Activated T-helper 2 cell treated with anti-CD3 and anti-CD28 coated beads, Interferon-gamma antibody, Interleukin-2, Interleukin-4, amounts not matched to agents 10 μg/mL and 5 μg/mL and 100 μg/mL, durations not matched to agents 14 hours and 24 hours and 36 hours (primary cell): ENCODE measurements at regions not wholly inside any gene's neighbourhood (a gene's known extent, or its start where the extent isn't known, plus 50 kb on each side); places are given as distances from the start of the nearest gene placed in this dataset.

Experiments
- DNase-seq: peaks from one replicate; pipeline ENCODE4 v3.0.0; 2021; ENCODE audit warnings: low spot score
- H3K27ac Mint-ChIP-seq: one replicate; pipeline ENCODE4 v1.8.0; 2021; ENCODE audit warnings: mixed read lengths
- H3K27me3 Mint-ChIP-seq: one replicate; pipeline ENCODE4 v1.8.0; 2021; ENCODE audit warnings: low read depth, mixed read lengths
- H3K36me3 Mint-ChIP-seq: one replicate; pipeline ENCODE4 v1.8.0; 2021; ENCODE audit warnings: low read depth, mixed read lengths
- H3K4me1 Mint-ChIP-seq: one replicate; pipeline ENCODE4 v1.8.0; 2021; ENCODE audit warnings: low read depth, mixed read lengths
- H3K4me3 Mint-ChIP-seq: one replicate; pipeline ENCODE4 v1.8.0; 2021; ENCODE audit warnings: low read depth, mild to moderate bottlenecking, moderate library complexity, mixed read lengths
- H3K9me3 Mint-ChIP-seq: one replicate; pipeline ENCODE4 v1.8.0; 2021; ENCODE audit warnings: mixed read lengths
- intact Hi-C: fragments of 100-400 bp; cut with micrococcal nuclease; formaldehyde crosslinking; loops from one replicate; pipeline ENCODE4 v1.15.1; 2023

DNA sequence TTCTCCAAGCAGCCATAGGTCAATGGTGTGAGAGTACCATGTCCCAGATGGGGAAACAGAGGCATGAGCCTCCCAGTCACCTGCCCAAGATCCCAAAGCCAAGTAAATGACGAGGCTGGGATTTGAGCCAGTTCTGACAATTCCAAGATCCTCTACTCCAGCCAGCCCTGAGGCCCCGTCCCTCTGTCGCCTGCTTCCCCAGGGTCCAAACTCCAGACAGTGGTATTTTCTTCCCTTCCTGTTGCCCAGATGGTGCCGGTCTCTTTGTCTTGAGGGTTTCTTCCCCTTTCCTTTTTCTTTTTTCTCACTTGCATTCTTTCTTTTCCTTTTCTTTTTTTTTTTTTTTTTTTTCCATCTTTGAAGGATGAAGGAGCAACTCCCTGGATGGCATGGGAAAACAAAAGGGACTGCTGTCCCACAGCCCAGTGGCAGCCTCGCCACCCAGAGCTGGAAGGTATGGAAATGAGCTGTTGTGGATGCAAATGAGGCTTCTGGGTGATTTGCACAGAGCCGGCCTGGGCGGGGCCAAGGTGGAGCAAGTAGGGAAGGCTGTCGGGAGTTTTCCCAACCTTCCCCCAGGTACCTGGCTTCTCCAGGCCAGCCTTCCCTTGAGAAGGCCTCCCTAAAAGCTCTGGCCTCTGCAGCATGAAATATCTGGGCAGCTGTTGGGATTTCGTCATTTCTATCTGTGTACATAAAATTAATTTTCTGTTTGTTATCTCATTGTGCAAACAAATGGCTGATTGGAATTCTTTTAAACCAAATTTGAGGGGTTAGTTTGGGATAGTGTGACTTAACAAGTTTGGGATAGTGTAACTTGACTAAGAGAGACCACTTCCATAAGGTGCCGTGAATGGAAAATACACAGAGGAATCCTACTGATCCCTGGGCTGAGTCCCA is 146.8 kb downstream of the MN1 start:
- no peak overlapping the region for H3K27ac Mint-ChIP-seq
- H3K4me3 Mint-ChIP-seq: no peak overlapping the region
- DNase-seq: no peak
- H3K36me3 Mint-ChIP-seq: no peaks in the 10 kb centered on the region
- no peaks in the 10 kb centered on the region for H3K9me3 Mint-ChIP-seq
- H3K4me1 Mint-ChIP-seq: no peaks in the 10 kb centered on the region
- no peaks in the 10 kb centered on the region for H3K27me3 Mint-ChIP-seq
- intact Hi-C loops: no loop called here

DNA sequence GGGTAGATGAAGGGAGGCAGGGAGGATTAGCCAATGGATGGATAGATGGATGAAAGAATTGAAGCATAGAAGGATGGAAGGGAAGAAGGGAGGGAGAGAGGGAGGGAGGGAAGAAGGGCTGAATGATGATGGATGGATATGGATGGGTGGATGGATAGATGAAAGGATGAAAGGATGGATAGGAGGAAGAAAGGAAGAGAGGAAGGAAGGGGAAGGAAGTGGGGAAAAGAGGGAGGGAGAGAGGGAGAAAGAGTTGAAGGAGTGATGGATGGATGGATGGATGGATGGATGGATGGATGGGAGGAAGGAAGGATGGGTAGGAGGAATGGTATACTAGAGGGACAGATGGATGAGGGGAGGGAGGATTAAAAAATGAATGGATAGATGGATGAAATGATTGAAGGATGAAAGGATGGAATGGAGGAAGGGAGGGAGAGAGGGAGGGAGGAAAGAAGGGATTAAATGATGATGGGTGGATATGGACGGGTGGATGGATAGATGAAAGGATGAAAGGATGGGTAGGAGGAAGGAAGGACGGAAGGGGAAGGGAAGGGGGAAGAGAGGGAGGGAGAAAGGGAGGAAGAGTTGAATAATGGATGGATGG is 145.9 kb downstream of the MN1 start:
- H3K4me3 Mint-ChIP-seq: no peak overlapping the region
- no peaks in the 10 kb centered on the region for H3K27me3 Mint-ChIP-seq
- no peak overlapping the region for H3K27ac Mint-ChIP-seq
- no peaks in the 10 kb centered on the region for H3K36me3 Mint-ChIP-seq
- H3K4me1 Mint-ChIP-seq: no peaks in the 10 kb centered on the region
- DNase-seq: no peak
- intact Hi-C loops: no loop called here
- no peaks in the 10 kb centered on the region for H3K9me3 Mint-ChIP-seq

DNA sequence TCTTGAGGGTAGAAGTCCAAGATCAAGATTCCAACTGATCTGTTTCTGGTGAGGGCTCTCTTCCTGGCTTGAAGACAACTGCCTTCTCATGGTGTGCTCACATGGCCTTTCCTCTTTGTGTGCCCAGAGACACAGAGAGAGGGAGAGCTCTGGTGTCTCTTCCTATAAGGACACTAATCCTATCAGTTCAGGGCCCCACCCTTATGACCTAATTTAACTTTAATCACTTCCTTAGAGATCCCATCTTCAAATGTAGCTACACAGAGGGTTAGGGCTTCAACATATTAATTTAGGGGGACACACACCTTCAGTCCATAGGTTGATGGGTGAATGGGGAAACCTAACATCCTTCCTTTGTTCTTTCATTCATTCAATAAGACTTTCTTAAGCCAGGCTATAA is 144.6 kb downstream of the MN1 start:
- no peak overlapping the region for H3K27ac Mint-ChIP-seq
- H3K27me3 Mint-ChIP-seq: no peaks in the 10 kb centered on the region
- intact Hi-C loops: no loop called here
- no peaks in the 10 kb centered on the region for H3K36me3 Mint-ChIP-seq
- no peak for DNase-seq
- H3K4me1 Mint-ChIP-seq: no peaks in the 10 kb centered on the region
- no peak overlapping the region for H3K4me3 Mint-ChIP-seq
- no peaks in the 10 kb centered on the region for H3K9me3 Mint-ChIP-seq

DNA sequence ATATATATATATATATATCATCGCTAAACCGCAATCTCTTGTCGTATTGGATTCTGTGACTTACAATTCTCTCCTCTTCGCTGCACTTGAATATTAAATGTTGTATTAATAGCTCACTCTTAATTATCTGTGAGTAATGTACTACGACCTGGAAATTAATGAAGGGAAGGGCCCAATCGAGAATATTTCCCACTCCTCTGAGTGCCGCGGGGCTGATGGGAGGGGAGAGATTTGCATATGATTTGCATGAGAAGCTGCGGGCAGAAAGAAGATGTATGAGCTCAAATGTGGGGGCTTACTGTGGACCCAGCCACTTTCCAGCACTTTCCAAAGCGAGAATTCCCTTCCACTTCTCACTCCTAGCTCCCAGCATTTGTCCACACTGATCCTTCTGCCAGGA is 141.2 kb downstream of the MN1 start:
- Mint-ChIP-seq H3K4me1 (no peaks in the 10 kb centered on the region), H3K27me3 (no peaks in the 10 kb centered on the region), H3K36me3 (no peaks in the 10 kb centered on the region), H3K4me3 (no peak overlapping the region), H3K27ac (no peak overlapping the region), H3K9me3 (no peaks in the 10 kb centered on the region)
- intact Hi-C loops: no loop called here
- no peak for DNase-seq

DNA sequence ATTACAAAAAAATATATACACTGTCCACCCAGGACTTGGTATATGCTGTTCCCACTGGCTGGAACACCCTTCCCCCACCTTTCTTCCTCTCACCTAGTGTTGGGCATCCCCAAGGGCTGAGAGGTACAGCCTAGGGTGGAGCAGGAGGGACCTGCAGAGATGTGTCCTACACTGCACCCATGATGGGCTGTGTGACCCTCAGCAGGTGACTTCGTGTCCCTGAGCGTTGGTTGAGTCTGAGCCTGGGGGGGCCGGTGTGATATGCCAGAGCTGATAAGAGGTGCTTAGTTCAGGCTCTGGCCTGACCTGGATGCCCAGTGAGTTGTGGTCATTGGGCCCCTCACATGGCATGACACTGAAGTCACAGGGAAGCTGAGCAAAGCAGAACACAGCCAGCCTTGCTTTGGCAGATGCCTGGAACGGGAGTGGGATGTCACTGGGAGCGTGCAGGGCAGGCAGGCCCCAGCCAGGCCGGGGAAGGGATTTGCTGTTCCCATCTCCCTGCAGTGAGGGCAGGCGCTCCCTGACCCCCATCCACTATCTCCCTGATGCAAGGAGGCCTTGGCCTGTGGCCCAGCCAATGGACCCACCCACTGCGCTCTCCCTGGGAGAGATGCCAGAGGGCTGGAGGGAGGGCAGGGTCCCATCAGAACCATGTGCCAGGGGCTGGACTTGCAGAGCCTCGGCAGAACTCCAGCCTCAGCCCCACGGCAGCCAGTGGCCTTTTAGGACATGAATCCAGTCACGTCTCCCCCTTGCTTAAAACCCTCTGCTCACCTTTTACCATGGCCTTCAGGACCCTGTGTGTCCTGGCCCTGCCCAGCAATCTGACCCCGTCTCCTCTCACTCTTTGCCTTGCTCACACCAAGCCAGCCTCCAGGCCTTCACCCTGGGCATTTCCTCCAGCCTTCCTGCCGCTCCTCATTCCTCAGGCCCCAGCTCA is 138.9 kb downstream of the MN1 start:
- H3K9me3 Mint-ChIP-seq: peaks cover 8% of the 10 kb centered on the region
- intact Hi-C loops: no loop called here
- H3K27me3 Mint-ChIP-seq: no peaks in the 10 kb centered on the region
- DNase-seq: no peak
- H3K27ac Mint-ChIP-seq: no peak overlapping the region
- no peak overlapping the region for H3K4me3 Mint-ChIP-seq
- no peaks in the 10 kb centered on the region for H3K36me3 Mint-ChIP-seq
- no peaks in the 10 kb centered on the region for H3K4me1 Mint-ChIP-seq

DNA sequence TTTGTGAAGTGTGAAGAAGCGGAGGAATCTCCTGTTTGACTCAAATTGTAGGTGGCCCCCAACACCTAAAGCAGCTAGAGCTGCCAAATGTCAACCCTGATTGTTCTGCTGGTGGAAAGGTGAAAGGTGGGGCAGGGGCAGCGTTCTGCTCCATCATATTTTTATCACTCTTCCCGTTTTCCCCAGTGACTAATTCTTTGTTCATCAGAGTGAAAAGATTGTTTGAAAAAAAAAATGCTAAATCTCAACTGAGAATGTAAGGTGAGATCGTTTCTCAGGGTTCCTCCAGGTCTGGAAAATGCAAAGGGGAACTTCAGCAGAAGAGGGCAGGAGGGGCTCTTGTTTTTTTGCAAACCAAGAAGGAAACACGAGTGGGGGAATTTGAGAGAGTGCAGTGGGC is 137.7 kb downstream of the MN1 start:
- intact Hi-C loops: no loop called here
- H3K4me1 Mint-ChIP-seq: no peaks in the 10 kb centered on the region
- DNase-seq: no peak
- no peak overlapping the region for H3K4me3 Mint-ChIP-seq
- no peak overlapping the region for H3K27ac Mint-ChIP-seq
- H3K27me3 Mint-ChIP-seq: no peaks in the 10 kb centered on the region
- H3K9me3 Mint-ChIP-seq: peaks cover 8% of the 10 kb centered on the region
- H3K36me3 Mint-ChIP-seq: no peaks in the 10 kb centered on the region

DNA sequence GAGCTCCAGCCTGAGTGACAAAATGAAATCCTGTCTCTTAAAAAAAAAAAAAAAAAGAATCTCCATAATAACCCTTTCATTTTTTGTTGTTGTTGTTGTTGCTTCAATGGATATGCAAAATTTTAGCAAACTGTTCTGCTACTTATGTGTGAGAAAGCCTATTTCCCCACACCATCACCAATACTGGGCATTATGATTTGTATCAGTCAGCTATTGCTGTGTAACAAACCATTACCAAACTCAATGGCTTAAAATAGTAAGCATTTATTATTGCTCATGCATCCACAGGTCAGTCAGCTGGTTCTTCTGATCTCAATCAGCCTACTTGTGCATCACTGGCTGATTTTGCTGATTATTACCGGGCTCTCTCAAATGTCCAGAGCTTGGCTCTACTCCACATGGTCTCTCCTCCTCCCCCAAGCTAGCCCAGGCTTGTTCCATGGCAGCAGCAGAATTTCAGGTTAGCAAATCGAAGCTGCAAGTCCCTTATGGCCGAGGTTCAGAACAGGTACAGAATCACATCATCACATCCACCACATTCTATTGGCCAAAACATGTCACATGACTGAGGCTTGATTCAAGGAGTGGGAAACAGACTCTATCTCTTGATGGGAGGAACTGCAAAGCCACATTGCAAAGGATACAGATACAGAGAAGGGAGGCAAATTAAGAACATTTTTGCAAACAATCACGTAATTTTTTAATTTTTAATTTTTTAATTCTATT is 135.1 kb downstream of the MN1 start:
- intact Hi-C loops: no loop called here
- no peaks in the 10 kb centered on the region for H3K36me3 Mint-ChIP-seq
- H3K4me1 Mint-ChIP-seq: no peaks in the 10 kb centered on the region
- DNase-seq: no peak
- H3K27ac Mint-ChIP-seq: no peak overlapping the region
- peaks cover 8% of the 10 kb centered on the region for H3K9me3 Mint-ChIP-seq
- no peaks in the 10 kb centered on the region for H3K27me3 Mint-ChIP-seq
- H3K4me3 Mint-ChIP-seq: no peak overlapping the region

DNA sequence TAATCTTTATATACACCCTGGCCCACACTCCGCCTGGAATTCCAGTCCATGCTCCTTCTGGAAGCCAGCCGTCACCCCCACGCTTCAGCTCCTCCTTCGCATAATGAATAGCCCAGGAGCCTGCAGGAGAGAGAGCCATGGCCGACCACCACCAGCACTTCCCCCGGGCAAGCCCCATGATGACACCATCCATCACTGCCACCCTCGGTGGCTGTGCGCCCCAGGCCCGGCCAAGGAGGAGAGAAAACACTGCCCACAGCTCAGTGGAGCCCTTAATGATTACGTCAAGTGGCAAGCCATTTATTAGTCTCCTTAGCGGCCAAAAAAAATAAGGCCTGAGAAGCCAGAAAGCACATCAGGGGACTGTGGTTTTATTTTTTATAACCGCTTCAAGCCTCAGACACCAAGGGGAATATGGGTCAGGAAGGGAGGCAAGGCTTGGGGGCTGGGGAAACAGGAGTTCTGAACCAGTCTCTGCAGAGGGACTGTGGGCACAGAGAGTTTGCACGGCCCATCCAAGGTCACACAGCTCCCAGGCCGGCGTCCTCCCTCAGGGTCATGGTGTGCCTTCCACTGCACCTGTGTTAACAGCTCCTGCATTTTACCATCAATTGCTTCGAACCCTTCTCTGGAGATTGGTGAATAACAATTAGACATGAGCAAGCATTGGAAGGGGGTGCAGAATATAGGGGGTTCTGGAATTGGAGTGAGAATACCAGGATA is 134.3 kb downstream of the MN1 start:
- no peak for DNase-seq
- Mint-ChIP-seq H3K36me3 (no peaks in the 10 kb centered on the region), H3K9me3 (peaks cover 8% of the 10 kb centered on the region), H3K4me1 (no peaks in the 10 kb centered on the region), H3K4me3 (no peak overlapping the region), H3K27me3 (no peaks in the 10 kb centered on the region), H3K27ac (no peak overlapping the region)
- intact Hi-C loops: no loop called here

DNA sequence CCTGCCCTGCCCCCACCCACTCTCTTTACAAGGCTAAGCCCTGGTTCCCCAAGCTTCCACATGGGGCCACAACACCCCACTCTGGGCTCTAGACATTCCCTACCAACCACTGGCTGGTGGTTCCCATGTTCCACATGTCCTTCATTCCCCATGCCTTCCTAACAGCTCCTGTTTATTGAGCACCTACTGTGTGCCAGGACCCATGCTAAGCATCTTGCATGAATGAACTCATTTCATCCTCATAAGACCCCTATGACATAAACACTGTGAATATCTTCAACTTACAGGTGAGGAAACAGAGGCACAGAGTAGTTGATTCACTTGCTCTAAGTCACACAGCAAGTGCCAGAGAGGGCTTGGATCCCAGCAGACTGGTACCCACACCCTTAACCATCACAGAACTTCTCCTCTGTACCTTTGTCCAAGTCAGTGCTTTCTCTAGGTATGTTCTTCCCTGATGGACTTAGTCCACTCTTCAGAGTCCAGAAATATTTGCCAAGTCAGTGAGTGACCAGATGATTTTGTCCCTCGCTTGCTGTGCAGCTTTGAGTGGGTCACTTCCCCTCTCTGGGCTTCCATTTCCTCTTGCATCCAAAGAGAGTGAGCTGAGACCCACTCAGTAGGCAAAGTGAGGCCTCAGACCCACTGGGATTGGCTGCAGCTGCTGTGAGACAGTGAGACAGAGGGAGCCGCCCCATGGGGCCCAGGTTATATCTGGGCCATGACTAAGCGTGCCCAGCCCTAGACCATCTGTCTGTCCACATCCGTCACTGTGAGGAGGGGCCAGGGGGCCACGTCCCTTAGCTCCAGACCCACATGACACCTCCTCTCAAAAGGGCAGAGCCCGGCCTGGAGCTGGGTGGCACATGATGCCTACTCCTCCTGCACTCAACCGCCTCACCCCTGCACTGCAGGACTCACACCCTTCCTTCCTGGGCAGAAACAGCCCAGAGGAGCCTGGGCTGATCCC is 132.4 kb downstream of the MN1 start:
- H3K27me3 Mint-ChIP-seq: no peaks in the 10 kb centered on the region
- H3K36me3 Mint-ChIP-seq: no peaks in the 10 kb centered on the region
- intact Hi-C loops: no loop called here
- H3K9me3 Mint-ChIP-seq: peaks cover 8% of the 10 kb centered on the region
- no peak for DNase-seq
- H3K27ac Mint-ChIP-seq: no peak overlapping the region
- H3K4me1 Mint-ChIP-seq: no peaks in the 10 kb centered on the region
- H3K4me3 Mint-ChIP-seq: no peak overlapping the region

DNA sequence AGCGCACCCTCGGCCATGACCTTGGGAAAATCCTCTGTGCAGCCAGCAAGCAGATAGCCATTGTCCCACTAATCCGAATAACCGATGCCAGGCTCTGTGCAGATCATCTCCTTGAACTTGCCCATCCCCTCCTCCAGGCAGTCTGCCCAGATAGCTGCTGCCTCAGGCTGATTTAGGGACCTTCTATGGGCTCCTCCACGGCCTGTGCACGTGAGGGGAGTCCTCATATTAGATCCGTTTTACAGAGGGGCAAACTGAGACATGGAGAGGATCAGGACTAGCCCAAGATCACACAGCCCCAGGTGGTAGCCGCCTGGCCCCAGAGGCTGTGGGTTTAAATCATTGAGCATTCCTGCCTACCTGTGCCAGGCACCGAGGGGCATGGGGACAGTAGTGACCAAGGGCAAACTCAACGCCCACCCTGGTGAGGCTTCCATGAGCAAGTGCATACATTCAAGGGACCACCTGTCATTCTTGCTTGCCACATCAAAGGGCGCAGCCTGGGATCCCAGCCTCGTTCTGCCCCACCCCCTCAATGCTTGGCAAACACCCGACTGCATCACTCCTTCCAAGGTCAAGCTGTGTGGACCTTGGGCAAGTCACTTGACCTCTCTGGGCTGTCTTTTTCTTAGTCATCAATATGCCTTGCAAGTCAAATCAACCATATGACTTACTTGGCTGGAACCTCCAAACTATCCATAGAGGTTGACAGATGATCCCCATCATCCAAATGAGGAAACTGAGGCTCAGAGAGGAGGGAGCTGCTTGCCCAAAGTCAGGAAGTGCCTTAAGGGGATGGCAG is 131.6 kb downstream of the MN1 start:
- Mint-ChIP-seq H3K27me3 (no peaks in the 10 kb centered on the region), H3K4me3 (no peak overlapping the region), H3K9me3 (peaks cover 8% of the 10 kb centered on the region), H3K4me1 (no peaks in the 10 kb centered on the region), H3K27ac (no peak overlapping the region), H3K36me3 (no peaks in the 10 kb centered on the region)
- no peak for DNase-seq
- intact Hi-C loops: no loop called here
